ENCODE measurements at regions not wholly inside any gene's neighbourhood (a gene's known extent, or its start where the extent isn't known, plus 50 kb on each side); places are given as distances from the start of the nearest gene placed in this dataset.

DNA sequence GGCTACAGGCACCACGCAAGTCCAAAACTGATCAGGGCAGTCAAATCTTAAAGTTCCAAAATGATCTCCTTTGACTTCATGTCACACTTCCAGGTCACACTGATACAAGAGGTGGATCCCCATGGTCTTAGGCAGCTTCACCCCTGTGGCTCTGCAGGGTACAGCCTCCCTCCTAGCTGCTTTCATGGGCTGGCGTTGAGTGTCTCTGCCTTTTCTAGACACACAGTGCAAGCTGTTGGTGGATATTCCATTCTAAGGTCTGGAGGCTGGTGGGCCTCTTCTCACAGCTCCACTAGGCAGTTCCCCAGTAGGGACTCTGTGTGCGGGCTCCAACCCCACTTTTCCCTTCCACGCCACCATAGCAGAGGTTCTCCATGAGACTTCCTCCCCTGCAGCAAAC, 838.2 kb upstream of the CHAC2 start:
- DNase-seq, result no peak

DNA sequence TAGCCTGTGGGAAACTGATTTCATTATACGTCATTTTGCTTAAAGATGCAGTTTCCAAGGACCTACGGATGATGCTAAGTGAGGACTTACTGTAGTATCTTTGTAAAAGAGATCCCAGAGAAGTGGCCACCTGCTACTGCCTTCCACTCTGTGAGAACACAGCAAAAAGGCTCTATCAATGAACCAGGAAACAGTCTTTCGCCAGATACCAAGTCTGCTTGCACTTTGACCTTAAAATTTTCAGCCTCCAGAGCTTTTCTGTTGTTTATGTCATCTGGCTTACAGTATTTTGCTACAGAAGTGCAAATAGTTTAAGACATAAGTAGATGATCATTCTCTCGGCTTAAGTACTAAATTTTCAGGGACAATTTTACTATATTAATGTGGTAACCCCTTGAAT, 847.9 kb upstream of the CHAC2 start:
- DNase-seq, result no peak

DNA sequence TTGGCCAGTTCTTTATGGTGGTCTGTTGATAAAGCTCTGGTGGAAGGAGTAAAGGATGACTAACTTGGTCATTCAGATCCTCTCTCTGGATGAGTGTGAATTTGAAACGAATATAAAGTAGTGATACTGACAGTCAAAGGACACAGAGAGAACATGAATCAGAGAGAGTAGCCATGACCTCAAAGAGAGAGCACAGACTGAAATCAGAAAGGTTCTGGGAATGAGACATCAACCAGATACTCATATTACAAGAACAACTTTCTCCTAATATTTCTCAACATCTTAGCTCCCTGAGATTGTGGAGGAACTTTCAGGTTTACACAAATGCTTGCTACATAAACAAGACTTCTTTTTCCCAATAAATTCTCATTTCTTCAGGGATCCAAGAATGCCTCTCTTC, 849.1 kb upstream of the CHAC2 start:
- no peak for DNase-seq

- no peak for DNase-seq
Measured at GRCh38 chr2:52916981-52917380, 850.6 kb upstream of the CHAC2 start.

GRCh38 chr2:52904355-52904891, 863.2 kb upstream of the CHAC2 start:
- no peak for DNase-seq

DNA sequence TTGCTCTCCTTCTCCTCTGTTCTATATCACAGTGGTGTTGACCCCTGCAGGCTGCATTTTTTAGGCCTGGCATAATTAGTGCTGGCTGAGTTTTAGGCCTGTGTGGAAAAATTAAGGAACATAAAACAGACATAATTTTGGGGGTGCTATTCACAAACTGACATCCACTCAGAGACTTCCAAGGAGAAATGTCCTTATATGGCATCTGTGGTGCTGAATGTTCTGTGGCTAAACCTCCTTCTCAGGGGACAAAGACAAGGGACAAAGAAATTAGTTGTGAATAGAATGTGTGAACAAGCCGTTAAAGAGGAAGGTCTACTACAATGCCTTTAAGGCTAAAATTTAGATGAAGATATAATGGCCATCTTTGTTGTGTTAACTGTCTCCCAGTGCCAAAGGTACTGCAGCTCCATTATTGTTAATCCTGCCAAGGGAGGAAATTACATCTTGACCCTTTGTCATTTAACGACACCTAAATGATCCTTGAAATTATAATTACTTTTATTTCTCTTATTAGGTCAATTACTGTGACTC, 870.0 kb upstream of the CHAC2 start:
- DNase-seq, result no peak

DNA sequence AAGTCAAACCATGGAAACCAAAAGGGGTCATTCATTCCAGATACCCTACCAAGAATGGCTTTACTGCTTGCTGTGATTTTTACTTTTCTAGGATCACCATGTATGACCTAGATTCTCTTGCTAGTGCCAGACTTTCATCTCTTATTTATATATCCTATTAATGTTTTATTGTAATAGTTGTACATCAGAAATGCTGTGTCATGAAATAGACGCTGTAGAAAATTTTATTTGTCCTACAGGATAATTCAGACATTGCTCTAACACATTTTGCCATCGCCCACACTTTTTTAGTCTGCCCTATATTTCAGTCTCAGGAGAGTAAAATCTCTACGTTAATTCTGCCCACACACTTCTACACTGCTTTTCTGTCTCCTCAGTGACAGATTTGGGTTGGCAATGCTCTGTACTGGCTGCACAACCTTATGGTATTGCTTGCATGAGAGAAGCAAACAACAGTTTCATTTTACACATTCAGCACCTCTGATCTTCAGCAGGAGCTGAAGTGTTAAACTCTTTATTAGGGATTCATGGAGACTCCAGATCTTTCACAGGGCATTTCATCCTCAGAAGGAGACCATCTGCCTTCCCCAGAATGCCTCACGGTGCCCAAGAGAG, 871.8 kb upstream of the CHAC2 start:
- no peak for DNase-seq

- no peak for DNase-seq
Measured at GRCh38 chr2:52886556-52886955, 881.0 kb upstream of the CHAC2 start.

- DNase-seq, result no peak
Measured at GRCh38 chr2:52884761-52885352, 882.7 kb upstream of the CHAC2 start.

DNA sequence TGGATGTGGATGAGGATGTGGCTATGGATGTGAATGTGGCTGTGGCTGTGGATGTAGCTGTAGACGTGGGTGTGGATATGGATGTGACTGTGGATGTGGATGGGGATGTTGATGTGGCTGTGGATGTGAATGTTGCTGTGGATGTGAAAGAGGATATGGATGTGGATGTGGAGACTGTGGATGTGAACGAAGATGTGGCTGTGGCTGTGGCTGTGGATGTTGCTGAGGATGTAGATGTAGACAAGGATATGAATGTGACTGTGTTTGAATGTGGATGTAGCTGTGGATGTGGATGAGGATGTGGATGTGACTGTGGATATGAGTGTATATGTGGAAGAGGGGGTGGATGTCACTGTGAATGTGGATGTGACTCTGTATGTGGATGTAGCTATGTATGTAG, 884.6 kb upstream of the CHAC2 start:
- DNase-seq, result no peak

GRCh38 chr2:52881606-52882005, 886.0 kb upstream of the CHAC2 start:
- no peak for DNase-seq

GRCh38 chr2:52880872-52881271, 886.7 kb upstream of the CHAC2 start:
- DNase-seq, result no peak

GRCh38 chr2:52879561-52879960, 888.0 kb upstream of the CHAC2 start:
- no peak for DNase-seq

DNA sequence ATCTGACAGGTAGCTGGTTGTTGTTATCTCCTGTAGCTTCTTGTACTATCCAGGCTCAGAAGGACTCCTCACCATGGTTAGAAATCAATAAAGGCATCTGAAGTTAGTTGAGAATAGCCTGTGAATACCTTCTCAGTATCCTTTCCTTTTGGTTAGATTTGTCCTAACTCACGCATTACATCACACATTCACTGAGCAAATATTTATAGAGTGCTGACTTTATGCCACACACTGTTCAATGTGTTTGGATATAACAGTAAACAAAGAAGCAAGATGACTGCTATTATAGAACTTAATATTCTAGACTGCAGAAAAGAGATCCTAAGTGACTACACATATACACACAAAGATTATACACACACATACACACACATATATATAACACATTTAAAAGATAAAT, 889.9 kb upstream of the CHAC2 start:
- no peak for DNase-seq

DNA sequence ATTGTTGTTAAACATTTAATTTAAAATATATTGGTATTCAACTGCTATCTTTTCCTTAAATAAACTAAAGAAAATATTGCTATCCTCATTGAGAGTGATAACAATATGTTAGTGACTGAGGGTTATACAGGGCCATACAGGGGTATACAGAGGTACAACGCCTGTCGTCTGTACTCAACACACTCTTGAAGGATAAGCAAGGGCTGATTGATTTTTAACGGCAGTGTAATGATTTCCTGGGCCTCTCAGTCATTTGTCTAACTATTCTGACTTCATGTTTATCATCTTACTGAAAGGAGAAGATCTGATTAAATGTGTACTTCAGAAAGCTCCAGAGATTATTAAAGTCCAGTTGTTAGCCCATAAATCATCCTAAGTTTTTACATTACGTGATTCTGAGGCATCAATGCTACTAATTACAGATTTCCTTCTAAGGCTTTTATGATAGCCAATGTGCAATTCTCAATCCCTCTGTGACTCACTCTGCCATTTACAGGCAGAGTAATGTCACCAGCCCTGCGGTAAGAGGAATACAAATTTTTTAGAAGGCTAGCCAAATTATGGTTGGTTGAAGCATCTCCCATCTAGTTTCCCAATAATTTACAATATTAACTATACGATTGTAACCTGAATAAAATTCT, 893.0 kb upstream of the CHAC2 start:
- no peak for DNase-seq

- DNase-seq, result no peak
Measured at GRCh38 chr2:52862801-52863200, 904.8 kb upstream of the CHAC2 start.

GRCh38 chr2:52861596-52861995, 906.0 kb upstream of the CHAC2 start:
- DNase-seq, result no peak

DNA sequence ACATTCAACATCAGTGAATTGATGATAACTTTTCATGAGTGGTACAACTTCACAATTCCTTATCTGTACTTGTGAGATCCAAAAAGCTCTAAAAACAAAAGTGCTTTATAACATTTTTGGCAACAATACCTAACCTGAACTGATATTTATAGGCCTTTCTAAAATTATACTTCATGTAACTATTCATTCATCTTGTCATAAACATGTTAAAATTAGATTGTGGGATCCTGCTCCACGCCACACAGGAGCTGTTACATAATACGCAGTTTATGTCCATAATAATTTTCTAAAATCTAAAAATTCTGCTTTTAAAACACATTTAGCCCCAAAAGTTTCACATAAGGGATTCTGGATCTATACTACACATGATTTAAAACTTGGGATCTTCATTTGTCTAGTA, 908.5 kb upstream of the CHAC2 start:
- no peak for DNase-seq

DNA sequence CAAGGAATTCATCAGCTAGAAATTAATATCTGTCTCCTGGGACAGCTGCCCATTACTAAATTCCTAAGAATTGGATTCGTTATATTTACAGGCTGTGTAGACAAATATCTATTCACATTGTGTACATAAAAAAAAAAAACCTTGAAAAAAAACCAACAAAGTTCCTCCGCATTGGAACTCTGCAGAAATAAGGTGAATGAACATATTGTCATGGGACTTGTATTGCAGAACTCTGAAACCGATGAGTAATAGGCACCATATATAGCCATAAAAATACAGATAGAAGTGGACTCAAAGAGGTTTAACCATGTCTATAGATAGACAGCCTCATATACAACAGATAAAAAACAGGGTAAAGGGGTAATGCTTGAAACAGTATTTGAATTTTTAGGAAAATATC, 909.9 kb upstream of the CHAC2 start:
- no peak for DNase-seq

GRCh38 chr2:52852006-52852405, 915.6 kb upstream of the CHAC2 start:
- no peak for DNase-seq

DNA sequence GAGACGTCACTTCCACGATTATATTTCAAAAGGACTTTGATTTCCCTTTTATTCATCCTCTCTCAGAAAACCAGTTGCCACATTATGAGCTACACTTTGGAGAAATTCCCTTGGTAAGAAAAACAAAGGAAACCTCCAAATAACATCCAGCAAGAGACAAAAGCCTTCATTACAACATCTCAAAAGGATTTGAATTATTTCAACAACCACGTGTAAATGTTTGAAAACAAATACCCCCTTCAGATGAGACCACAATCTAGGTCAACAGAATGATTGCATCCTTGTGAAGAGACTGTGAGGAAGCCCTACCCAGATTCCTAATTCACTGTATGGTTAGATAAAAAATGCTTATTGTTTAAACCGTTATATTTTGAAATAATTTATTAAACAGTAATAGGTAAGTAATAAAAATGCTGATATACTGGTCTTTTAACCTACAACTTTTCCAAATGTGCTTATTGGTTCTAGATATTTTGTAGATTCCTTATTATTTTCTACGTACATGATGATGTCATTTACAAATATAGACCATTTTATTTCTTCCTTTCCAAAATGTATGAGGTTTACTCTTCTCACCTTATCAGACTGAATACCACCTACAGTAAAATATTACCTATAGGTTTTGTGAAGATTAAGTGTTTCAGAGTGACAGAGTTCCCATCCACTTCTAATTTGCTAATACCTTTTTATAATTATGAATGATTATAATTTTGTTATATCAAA, 922.7 kb upstream of the CHAC2 start:
- DNase-seq, result no peak

- no peak for DNase-seq
Measured at GRCh38 chr2:52835909-52836308, 931.7 kb upstream of the CHAC2 start.

DNA sequence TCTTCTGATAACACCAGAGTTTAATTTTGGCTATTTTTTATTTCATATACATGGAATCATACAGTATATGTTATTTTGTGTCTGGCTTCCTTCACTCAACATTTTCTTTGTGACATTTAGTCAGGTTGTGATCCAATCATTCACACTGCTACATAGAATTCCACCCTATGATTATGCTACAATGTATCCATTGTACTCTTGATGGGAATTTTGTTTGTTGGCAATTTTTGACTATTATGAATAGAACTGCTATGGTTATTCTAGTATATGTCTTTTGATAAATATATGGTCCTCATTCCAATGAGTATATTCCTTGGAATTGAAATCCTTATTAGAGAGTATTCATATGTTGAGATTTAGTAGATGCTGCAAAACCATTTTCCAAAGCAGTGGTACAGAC, 936.4 kb upstream of the CHAC2 start:
- DNase-seq, result no peak

- no peak for DNase-seq
Measured at GRCh38 chr2:52828112-52828511, 939.5 kb upstream of the CHAC2 start.
